Neuronal stem cell (in vitro differentiated cells): ENCODE measurements at regions not wholly inside any gene's neighbourhood (a gene's known extent, or its start where the extent isn't known, plus 50 kb on each side); places are given as distances from the start of the nearest gene placed in this dataset.
A peak's percentile ranks its signal among the peaks of the same experiment; 100 is the strongest.

Source experiments
- DNase-seq: peaks from one replicate; pipeline ENCODE4 v3.0.0-alpha.2; 2013; ENCODE audit warnings: low spot score
- H2AFZ ChIP-seq: one replicate; pipeline ENCODE4 v1.6.1; 2013; ENCODE audit warnings: mild to moderate bottlenecking, low read length, inconsistent platforms
- H2AK5ac ChIP-seq: 2 replicates; pipeline ENCODE4 v1.6.1; 2013; ENCODE audit warnings: low read depth, mild to moderate bottlenecking, inconsistent platforms, low read length, moderate library complexity, mixed read lengths
- H2BK120ac ChIP-seq: 2 replicates; pipeline ENCODE4 v1.6.1; 2013; ENCODE audit warnings: low read depth, mild to moderate bottlenecking, inconsistent platforms, low read length, moderate library complexity, mixed read lengths
- H2BK12ac ChIP-seq: one replicate; pipeline ENCODE4 v1.6.1; 2013; ENCODE audit warnings: low read length, inconsistent platforms
- H2BK15ac ChIP-seq: 2 replicates; pipeline ENCODE4 v1.6.1; 2013; ENCODE audit warnings: mild to moderate bottlenecking, low read length, inconsistent platforms, mixed read lengths
- H2BK5ac ChIP-seq: one replicate; pipeline ENCODE4 v1.6.1; 2013; ENCODE audit warnings: inconsistent platforms, mild to moderate bottlenecking, low read length, moderate library complexity
- H3K14ac ChIP-seq: one replicate; pipeline ENCODE4 v1.6.1; 2013; ENCODE audit warnings: low read length, inconsistent platforms
- H3K18ac ChIP-seq: 2 replicates; pipeline ENCODE4 v1.6.1; 2013; ENCODE audit warnings: low read length, inconsistent platforms
- H3K23ac ChIP-seq: 2 replicates; pipeline ENCODE4 v1.6.1; 2013; ENCODE audit warnings: low read depth, mild to moderate bottlenecking, mixed read lengths, low read length, inconsistent platforms; ENCODE audit not compliant: poor library complexity
- H3K27ac ChIP-seq: replicated peaks from 3 replicates; pipeline ENCODE4 v1.5.1; 2013; ENCODE audit warnings: low read length, inconsistent platforms
- H3K27me3 ChIP-seq, 3 experiments: 2 replicates each; pipeline ENCODE4 v1.6.1; 2013; ENCODE audit warnings: low read length in 3 of 3, mild to moderate bottlenecking in 2 of 3, inconsistent platforms in 1 of 3, low read depth in 1 of 3, mixed read lengths in 1 of 3, moderate library complexity in 1 of 3; ENCODE audit not compliant: control insufficient read depth in 3 of 3, insufficient read depth in 3 of 3
- H3K36me3 ChIP-seq, 2 donors: replicated peaks in 1 of 2; 2 replicates each; pipeline ENCODE4 v1.6.1; 2013; ENCODE audit warnings: low read length in 2 of 2; ENCODE audit not compliant: control insufficient read depth in 2 of 2, insufficient read depth in 2 of 2
- H3K4ac ChIP-seq: 2 replicates; pipeline ENCODE4 v1.6.1; 2013; ENCODE audit warnings: inconsistent platforms, mild to moderate bottlenecking, low read length, moderate library complexity
- H3K4me1 ChIP-seq, 2 donors: 1 replicate in 1 of 2; 2 replicates in 1 of 2; pipeline ENCODE4 v1.6.1; 2013; ENCODE audit warnings: low read length in 2 of 2, low read depth in 1 of 2; ENCODE audit not compliant: control insufficient read depth in 2 of 2, insufficient read depth in 1 of 2
- H3K4me2 ChIP-seq: one replicate; pipeline ENCODE4 v1.6.1; 2013; ENCODE audit warnings: mild to moderate bottlenecking, low read length, inconsistent platforms; ENCODE audit not compliant: insufficient read depth, poor library complexity, severe bottlenecking
- H3K4me3 ChIP-seq, 2 donors: 2 replicates each; pipeline ENCODE4 v1.5.1; 2013; ENCODE audit warnings: low read length in 2 of 2, mild to moderate bottlenecking in 2 of 2, inconsistent platforms in 1 of 2, moderate library complexity in 1 of 2
- H3K79me1 ChIP-seq: one replicate; pipeline ENCODE4 v1.6.1; 2013; ENCODE audit warnings: low read depth, mild to moderate bottlenecking, inconsistent platforms, low read length, moderate library complexity
- H3K9ac ChIP-seq: one replicate; pipeline ENCODE4 v1.6.1; 2013; ENCODE audit warnings: mild to moderate bottlenecking, low read depth, low read length, inconsistent platforms; ENCODE audit not compliant: poor library complexity
- H3K9me3 ChIP-seq, 2 donors: replicated peaks in 1 of 2; 2 replicates each; pipeline versions ENCODE3 to v1.6.1; 2013; ENCODE audit warnings: low read length in 2 of 2, mild to moderate bottlenecking in 2 of 2, inconsistent platforms in 1 of 2, low read depth in 1 of 2, mixed read lengths in 1 of 2, moderate library complexity in 1 of 2; ENCODE audit not compliant: control insufficient read depth in 2 of 2, insufficient read depth in 1 of 2
- H4K8ac ChIP-seq: one replicate; pipeline ENCODE4 v1.6.1; 2013; ENCODE audit warnings: low read depth, mild to moderate bottlenecking, inconsistent platforms, low read length, moderate library complexity
- H4K91ac ChIP-seq: one replicate; pipeline ENCODE4 v1.6.1; 2013; ENCODE audit warnings: low read length, low read depth, mild to moderate bottlenecking, inconsistent platforms; ENCODE audit not compliant: poor library complexity
- WGBS, 2 donors: extraction: QIAGEN DNeasy Blood & Tissue Kit; methylation state at CpG; one replicate each; pipeline ENCODE4 v1.1.7; 2013; ENCODE audit warnings: missing lambda C conversion rate in 2 of 2, mixed read lengths in 1 of 2; ENCODE audit not compliant: insufficient read length in 2 of 2, insufficient replicate concordance in 1 of 2; ENCODE audit errors: extremely low coverage in 2 of 2; 5-methylcytosine and 5-hydroxymethylcytosine counted together

- WGBS, 2 donors: no CpG with 5 or more reads among the region's 3 CpGs
- no peak overlapping the region for H3K23ac ChIP-seq
- H4K8ac ChIP-seq: no peak overlapping the region
- no peak overlapping the region for H3K18ac ChIP-seq
- no peak overlapping the region for H2BK15ac ChIP-seq
- H4K91ac ChIP-seq: no peak overlapping the region
- H3K9me3 ChIP-seq: no peaks in the 10 kb centered on the region
- no peak overlapping the region for H2BK5ac ChIP-seq
- H2BK120ac ChIP-seq: no peak overlapping the region
- H3K36me3 ChIP-seq: no peaks in the 10 kb centered on the region
- H3K4me3 ChIP-seq: no peak overlapping the region
- no peak overlapping the region for H2BK12ac ChIP-seq
- peaks cover 6 to 11% of the 10 kb centered on the region in 2 donors for H3K4me1 ChIP-seq
- no peak for DNase-seq
- H2AFZ ChIP-seq: no peak overlapping the region
- no peak overlapping the region for H3K4ac ChIP-seq
- H2AK5ac ChIP-seq: no peak overlapping the region
- no peak overlapping the region for H3K27ac ChIP-seq
- H3K27me3 ChIP-seq: peaks cover 0 to 9% (median 0%) of the 10 kb centered on the region in 3 experiments
- no peak overlapping the region for H3K14ac ChIP-seq
- no peaks in the 10 kb centered on the region for H3K79me1 ChIP-seq
- H3K9ac ChIP-seq: no peak overlapping the region
- H3K4me2 ChIP-seq: no peak overlapping the region
Observed at GRCh38 chr1:182735343-182735742, 51.0 kb upstream of the RGS8 start.

DNA sequence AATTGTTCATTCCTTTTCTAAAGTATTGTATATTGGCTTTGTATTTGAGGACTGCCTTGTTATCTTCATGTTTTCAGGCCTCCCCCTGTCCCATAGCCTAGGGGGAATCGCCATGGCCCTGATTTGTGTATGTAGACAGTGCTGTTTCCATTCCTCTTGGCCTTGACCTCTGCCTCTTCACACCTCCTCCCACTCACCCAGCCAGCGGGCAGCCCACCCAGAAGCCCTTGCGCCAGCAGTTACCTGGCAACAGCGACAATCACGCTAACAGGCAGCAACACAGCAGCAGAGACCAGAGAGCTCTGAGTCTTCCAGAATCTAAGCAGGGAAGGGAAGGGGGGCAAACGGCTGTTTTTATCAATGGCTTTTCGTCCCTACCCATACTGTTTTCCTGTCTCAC is 50.0 kb upstream of the NPL start:
- no peak overlapping the region for H2AK5ac ChIP-seq
- no peak overlapping the region for H3K4me3 ChIP-seq
- no peak overlapping the region for H2BK12ac ChIP-seq
- peak overlapping the region; percentile 18 for H2AFZ ChIP-seq
- no peak overlapping the region for H3K4ac ChIP-seq
- no peaks in the 10 kb centered on the region for H3K27me3 ChIP-seq
- no peak overlapping the region for H2BK120ac ChIP-seq
- peak overlapping the region; percentile 36 for H3K9ac ChIP-seq
- H4K91ac ChIP-seq: no peak overlapping the region
- no peak overlapping the region for H2BK5ac ChIP-seq
- no peak overlapping the region for H2BK15ac ChIP-seq
- H3K36me3 ChIP-seq: no peaks in the 10 kb centered on the region
- H3K9me3 ChIP-seq: peaks cover 0 to 2% of the 10 kb centered on the region in 2 donors
- H3K4me1 ChIP-seq: peaks cover 4 to 11% of the 10 kb centered on the region in 2 donors
- no peak overlapping the region for H3K23ac ChIP-seq
- no CpG with 5 or more reads among the region's 7 CpGs for WGBS, 2 donors
- no peak overlapping the region for H4K8ac ChIP-seq
- H3K14ac ChIP-seq: no peak overlapping the region
- DNase-seq: no peak
- H3K79me1 ChIP-seq: no peaks in the 10 kb centered on the region
- no peak overlapping the region for H3K27ac ChIP-seq
- no peak overlapping the region for H3K4me2 ChIP-seq
- H3K18ac ChIP-seq: no peak overlapping the region
